K562 (cell line): ENCODE measurements at regions not wholly inside any gene's neighbourhood (a gene's known extent, or its start where the extent isn't known, plus 50 kb on each side); places are given as distances from the start of the nearest gene placed in this dataset.

Experiments
- ATAC-seq: fragments of 200-7000 bp; cut with Tn5 transposase; 3 replicates; pipeline ENCODE4 v1.9.1; 2020; ENCODE audit warnings: moderate library complexity
- BruUV-seq: library from RNA; stranded (reverse); fragments of 400-500 nt; replicated peaks from 2 replicates; lab custom pipeline; 2021; lab: Mats Ljungman, UMichigan
- CTCF ChIA-PET: fragments of 300-600 bp; formaldehyde crosslinking; extraction: SDS; loops from one replicate; lab custom pipeline; 2021; ENCODE audit warnings: low intra/inter-chr PET ratio; lab: Yijun Ruan, JAX
- POLR2A ChIA-PET: fragments of 300-600, 350-650 bp; sonication (Branson Sonifier 250); formaldehyde crosslinking; extraction: SDS; loops from one replicate; lab custom pipeline; 2021; ENCODE audit warnings: antibody characterized with exemption, inconsistent platforms; lab: Yijun Ruan, JAX
- DNase-seq, 4 experiments: peaks; one replicate each; pipeline versions ENCODE4 v3.0.0 to v3.0.0-alpha.2; 2011 to 2018; ENCODE audit warnings: low spot score in 3 of 4, mixed read lengths in 3 of 4; ENCODE audit errors: extremely low read depth in 1 of 4
- FAIRE-seq: peaks from 2 replicates; lab custom pipeline; 2011; peaks lifted over from hg19 to GRCh38; lab: Jason Lieb, UNC
- H2AFZ ChIP-seq: 2 replicates; pipeline ENCODE4 v1.6.0; 2011; ENCODE audit warnings: low read depth, low read length, control low read depth, inconsistent platforms
- H3K27ac ChIP-seq: fragments of 200-600 bp; 3 replicates; pipeline ENCODE4 v1.8.0; 2011; ENCODE audit warnings: low read depth, mild to moderate bottlenecking, control low read depth, inconsistent platforms, low read length, moderate library complexity, mixed read lengths; ENCODE audit errors: extremely low read depth
- H3K27me3 ChIP-seq, 2 experiments: fragments of 300-600 bp in 1 of 2; 2 replicates in 1 of 2; 3 replicates in 1 of 2; pipeline versions ENCODE4 v1.6.0 to v1.8.0; 2011; ENCODE audit warnings: inconsistent platforms in 2 of 2, low read length in 2 of 2, mild to moderate bottlenecking in 1 of 2, mixed read lengths in 1 of 2, moderate library complexity in 1 of 2; ENCODE audit not compliant: control insufficient read depth in 2 of 2, insufficient read depth in 2 of 2
- H3K36me3 ChIP-seq: fragments of 300-600 bp; 3 replicates; pipeline ENCODE4 v1.8.0; 2011; ENCODE audit warnings: mild to moderate bottlenecking, low read length, inconsistent platforms; ENCODE audit not compliant: control insufficient read depth, insufficient read depth
- H3K4me1 ChIP-seq, 2 experiments: fragments of 200-600 bp in 1 of 2; replicated peaks in 1 of 2; 2 replicates in 1 of 2; 3 replicates in 1 of 2; pipeline versions ENCODE4 v1.5.1 to v1.8.0; 2011; ENCODE audit warnings: inconsistent platforms in 2 of 2, low read length in 2 of 2, mild to moderate bottlenecking in 1 of 2, mixed read lengths in 1 of 2, moderate library complexity in 1 of 2; ENCODE audit not compliant: control insufficient read depth in 2 of 2, insufficient read depth in 2 of 2
- H3K4me2 ChIP-seq: 2 replicates; pipeline ENCODE4 v1.6.1; 2011; ENCODE audit warnings: low read length, control low read depth, inconsistent platforms, mixed read lengths; ENCODE audit not compliant: insufficient read depth
- H3K4me3 ChIP-seq: fragments of 200-600 bp; sonication (generic), shearing (Covaris generic); 2 replicates; pipeline ENCODE4 v1.5.1; 2016; ENCODE audit warnings: control low read depth, inconsistent platforms
- H3K79me2 ChIP-seq: fragments of 200-600 bp; 3 replicates; pipeline ENCODE4 v1.8.0; 2011; ENCODE audit warnings: low read length, inconsistent platforms; ENCODE audit not compliant: control insufficient read depth, insufficient read depth
- H3K9ac ChIP-seq, 2 experiments: 2 replicates each; pipeline versions ENCODE4 v1.6.0 to v1.6.1; 2011; ENCODE audit warnings: low read depth in 2 of 2, low read length in 2 of 2, control low read depth in 1 of 2, inconsistent platforms in 1 of 2, mild to moderate bottlenecking in 1 of 2, mixed read lengths in 1 of 2; ENCODE audit not compliant: insufficient read depth in 1 of 2
- H3K9me1 ChIP-seq: one replicate; pipeline ENCODE4 v1.6.0; 2011; ENCODE audit warnings: inconsistent platforms, mild to moderate bottlenecking, low read length, moderate library complexity; ENCODE audit not compliant: control insufficient read depth, insufficient read depth
- H3K9me3 ChIP-seq: replicated peaks from 2 replicates; pipeline ENCODE4 v1.5.1; 2011; ENCODE audit warnings: low read depth, low read length, inconsistent platforms; ENCODE audit not compliant: control insufficient read depth, insufficient read depth
- H4K20me1 ChIP-seq: replicated peaks from 2 replicates; pipeline ENCODE4 v1.6.1; 2011; ENCODE audit warnings: low read length, inconsistent platforms, mixed read lengths; ENCODE audit not compliant: control insufficient read depth, insufficient read depth
- CTCF ChIP-seq, 3 experiments: IDR thresholded peaks in 2 of 3; conservative IDR thresholded peaks in 1 of 3; 2 replicates each; pipeline ENCODE4 v1.5.1; 2011 to 2012; ENCODE audit warnings: low read length in 3 of 3, mild to moderate bottlenecking in 3 of 3, control low read depth in 2 of 3, improper control_type of control experiment in 1 of 3, inconsistent platforms in 1 of 3, low read depth in 1 of 3, mixed read lengths in 1 of 3, moderate library complexity in 1 of 3; ENCODE audit not compliant: insufficient read depth in 2 of 3
- KLF16 ChIP-seq: IDR thresholded peaks from 2 replicates; pipeline ENCODE4 v1.6.1; 2016; ENCODE audit warnings: antibody characterized with exemption
- MEIS2 ChIP-seq: fragments of 450-650 bp; IDR thresholded peaks from 2 replicates; pipeline ENCODE4 v1.6.1; 2014; ENCODE audit warnings: mild to moderate bottlenecking; ENCODE audit not compliant: partially characterized antibody
- NCOR1 ChIP-seq: fragments of 450-650 bp; IDR thresholded peaks from 2 replicates; pipeline ENCODE4 v1.6.1; 2016; ENCODE audit warnings: mild to moderate bottlenecking, moderate library complexity
- NFRKB ChIP-seq: fragments of 450-650 bp; IDR thresholded peaks from 2 replicates; pipeline ENCODE4 v1.6.1; 2016; ENCODE audit warnings: low read depth
- POLR2A ChIP-seq: fragments of 450-650 bp; conservative IDR thresholded peaks from 2 replicates; pipeline ENCODE4 v1.6.1; 2016
- STAT5A ChIP-seq: IDR thresholded peaks from 2 replicates; pipeline ENCODE4 v1.6.1; 2012; ENCODE audit warnings: low read length, inconsistent platforms, borderline replicate concordance
- ZNF76 ChIP-seq: fragments of 250-450 bp; sonication (Bioruptor Pico); IDR thresholded peaks from 2 replicates; pipeline ENCODE4 v1.4.0; 2020; ENCODE audit warnings: mild to moderate bottlenecking, moderate library complexity, borderline replicate concordance
- WGBS: fragments of 100-300 bp; shearing (Covaris generic); methylation state at CpG from one replicate; pipeline ENCODE4 v1.1.6; 2016; ENCODE audit warnings: low coverage, mixed read lengths; ENCODE audit not compliant: insufficient coverage; ENCODE audit errors: missing lambda C conversion rate; 5-methylcytosine and 5-hydroxymethylcytosine counted together
- in situ Hi-C: fragments of 300-500 bp; cut with MboI; formaldehyde crosslinking; loops from 4 replicates; pipeline ENCODE4 v1.15.0; 2018; ENCODE audit warnings: inconsistent platforms, mixed read lengths
- intact Hi-C: fragments of 100-400 bp; cut with micrococcal nuclease; formaldehyde crosslinking; loops from 2 replicates; pipeline ENCODE4 v1.14.2; 2022
- TF ChIP-seq, protein P1 (sequence below): sonication (generic); formaldehyde crosslinking; IDR thresholded peaks from 2 replicates; pipeline ENCODE4 v1.8.1; 2022; ENCODE audit warnings: missing genetic modification reagents
- TF ChIP-seq, protein P2 (sequence below): fragments of 450-650 bp; IDR thresholded peaks from 2 replicates; pipeline ENCODE4 v1.6.1; 2017; ENCODE audit warnings: antibody characterized with exemption

GRCh38 chr6:113649276-113649675 lies 207.9 kb upstream of the MARCKS start (continued):
- no peak for TF ChIP-seq NFRKB
- TF ChIP-seq POLR2A, result no peak
- TF ChIP-seq CTCF (IDR thresholded peaks at IDR 0.05 in 2 of 3, conservative IDR thresholded peaks at IDR 0.05 in 1 of 3; ENCODE audit: insufficient read depth in 2 of 3, low read depth in 1 of 3, low read length in 3 of 3), result no peak

GRCh38 chr6:113649880-113650609 lies 207.1 kb upstream of the MARCKS start:
- no peaks in the 10 kb centered on the region for H3K4me1 ChIP-seq
- H3K27ac ChIP-seq, result no peak overlapping the region
- no peak overlapping the region for H2AFZ ChIP-seq
- ATAC-seq (no peak), FAIRE-seq (no peak), DNase-seq (no peak)
- no peak overlapping the region for H3K9ac ChIP-seq
- in situ Hi-C loops, result no loop called here
- CTCF ChIA-PET, result no interaction called here
- 0% methylated on average over 6 of the region's 6 CpGs for WGBS
- intact Hi-C loops, result no loop called here
- no peaks in the 10 kb centered on the region for H3K36me3 ChIP-seq
- H4K20me1 ChIP-seq, result no peaks in the 10 kb centered on the region
- no TSS peak for BruUV-seq
- H3K9me1 ChIP-seq, result no peaks in the 10 kb centered on the region
- POLR2A ChIA-PET, result interaction anchor here (0.7 kb wide), 1 partner anchor 86 kb away, joined by 3 read pairs; no protein-coding TSS in a partner anchor
- H3K4me3 ChIP-seq, result no peak overlapping the region
- H3K4me2 ChIP-seq, result no peak overlapping the region
- H3K79me2 ChIP-seq, result no peaks in the 10 kb centered on the region
- TF ChIP-seq, protein P1, sequence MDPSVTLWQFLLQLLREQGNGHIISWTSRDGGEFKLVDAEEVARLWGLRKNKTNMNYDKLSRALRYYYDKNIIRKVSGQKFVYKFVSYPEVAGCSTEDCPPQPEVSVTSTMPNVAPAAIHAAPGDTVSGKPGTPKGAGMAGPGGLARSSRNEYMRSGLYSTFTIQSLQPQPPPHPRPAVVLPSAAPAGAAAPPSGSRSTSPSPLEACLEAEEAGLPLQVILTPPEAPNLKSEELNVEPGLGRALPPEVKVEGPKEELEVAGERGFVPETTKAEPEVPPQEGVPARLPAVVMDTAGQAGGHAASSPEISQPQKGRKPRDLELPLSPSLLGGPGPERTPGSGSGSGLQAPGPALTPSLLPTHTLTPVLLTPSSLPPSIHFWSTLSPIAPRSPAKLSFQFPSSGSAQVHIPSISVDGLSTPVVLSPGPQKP (CRISPR knock-in tag), result no peak
- TF ChIP-seq ZNF76 (CRISPR knock-in tag), result no peak
- TF ChIP-seq, protein P2, sequence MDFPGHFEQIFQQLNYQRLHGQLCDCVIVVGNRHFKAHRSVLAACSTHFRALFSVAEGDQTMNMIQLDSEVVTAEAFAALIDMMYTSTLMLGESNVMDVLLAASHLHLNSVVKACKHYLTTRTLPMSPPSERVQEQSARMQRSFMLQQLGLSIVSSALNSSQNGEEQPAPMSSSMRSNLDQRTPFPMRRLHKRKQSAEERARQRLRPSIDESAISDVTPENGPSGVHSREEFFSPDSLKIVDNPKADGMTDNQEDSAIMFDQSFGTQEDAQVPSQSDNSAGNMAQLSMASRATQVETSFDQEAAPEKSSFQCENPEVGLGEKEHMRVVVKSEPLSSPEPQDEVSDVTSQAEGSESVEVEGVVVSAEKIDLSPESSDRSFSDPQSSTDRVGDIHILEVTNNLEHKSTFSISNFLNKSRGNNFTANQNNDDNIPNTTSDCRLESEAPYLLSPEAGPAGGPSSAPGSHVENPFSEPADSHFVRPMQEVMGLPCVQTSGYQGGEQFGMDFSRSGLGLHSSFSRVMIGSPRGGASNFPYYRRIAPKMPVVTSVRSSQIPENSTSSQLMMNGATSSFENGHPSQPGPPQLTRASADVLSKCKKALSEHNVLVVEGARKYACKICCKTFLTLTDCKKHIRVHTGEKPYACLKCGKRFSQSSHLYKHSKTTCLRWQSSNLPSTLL, result no peak
- TF ChIP-seq KLF16, result no peak
- TF ChIP-seq NCOR1, result no peak
- TF ChIP-seq MEIS2, result no peak
- TF ChIP-seq STAT5A, result no peak
- H3K9me3 ChIP-seq, result no peaks in the 10 kb centered on the region
- no peaks in the 10 kb centered on the region; a peak in 1 of 5 replicates for H3K27me3 ChIP-seq
